ENCODE measurements at regions not wholly inside any gene's neighbourhood (a gene's known extent, or its start where the extent isn't known, plus 50 kb on each side); places are given as distances from the start of the nearest gene placed in this dataset.

- no peak for TF ChIP-seq SUZ12 (IDR thresholded peaks at IDR 0.05; ENCODE audit: extremely low read depth, insufficient read depth, insufficient read length)
- TF ChIP-seq YY1 (IDR thresholded peaks at IDR 0.05; ENCODE audit: insufficient read depth, insufficient read length): no peak
Observed at GRCh38 chr3:144524531-144524930, 552.9 kb downstream of the DIPK2A start.

Measured in NT2/D1 (cell line).